Hepatocyte (in vitro differentiated cells): ENCODE measurements at regions not wholly inside any gene's neighbourhood (a gene's known extent, or its start where the extent isn't known, plus 50 kb on each side); places are given as distances from the start of the nearest gene placed in this dataset.

Experiments used
- EZH2phosphoT487 ChIP-seq: fragments of 200-600 bp; sonication (generic); IDR thresholded peaks from one replicate; pipeline ENCODE4 v1.6.1; 2018; ENCODE audit warnings: antibody characterized with exemption, mild to moderate bottlenecking, low read depth, moderate library complexity; ENCODE audit not compliant: unreplicated experiment, severe bottlenecking
- TF ChIP-seq, protein P1 (sequence below): fragments of 200-600 bp; sonication (generic); IDR thresholded peaks from 2 replicates; pipeline ENCODE4 v1.5.1; 2016; ENCODE audit warnings: antibody characterized with exemption, mild to moderate bottlenecking; ENCODE audit not compliant: poor library complexity

DNA sequence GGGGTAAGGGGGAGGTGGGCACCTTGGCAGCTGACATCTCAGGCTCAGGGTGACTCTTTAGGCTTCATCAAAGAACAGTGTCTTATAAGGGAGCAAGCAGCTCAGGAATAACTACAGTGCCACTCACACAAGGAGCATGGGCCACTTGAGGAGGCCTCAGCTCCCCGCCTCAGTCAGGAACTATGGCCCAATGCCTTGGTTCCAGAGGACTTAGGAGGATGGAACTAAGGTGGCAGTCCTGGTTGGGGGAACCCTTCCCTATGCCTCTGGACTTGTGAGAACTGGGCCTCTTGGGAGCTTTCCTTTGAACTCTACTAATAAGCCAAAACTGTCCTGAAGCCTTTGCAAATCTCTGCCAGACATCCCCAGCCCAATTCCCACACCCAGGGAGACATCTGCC, 160.6 kb downstream of the EFNB1 start:
- TF ChIP-seq, protein P1, sequence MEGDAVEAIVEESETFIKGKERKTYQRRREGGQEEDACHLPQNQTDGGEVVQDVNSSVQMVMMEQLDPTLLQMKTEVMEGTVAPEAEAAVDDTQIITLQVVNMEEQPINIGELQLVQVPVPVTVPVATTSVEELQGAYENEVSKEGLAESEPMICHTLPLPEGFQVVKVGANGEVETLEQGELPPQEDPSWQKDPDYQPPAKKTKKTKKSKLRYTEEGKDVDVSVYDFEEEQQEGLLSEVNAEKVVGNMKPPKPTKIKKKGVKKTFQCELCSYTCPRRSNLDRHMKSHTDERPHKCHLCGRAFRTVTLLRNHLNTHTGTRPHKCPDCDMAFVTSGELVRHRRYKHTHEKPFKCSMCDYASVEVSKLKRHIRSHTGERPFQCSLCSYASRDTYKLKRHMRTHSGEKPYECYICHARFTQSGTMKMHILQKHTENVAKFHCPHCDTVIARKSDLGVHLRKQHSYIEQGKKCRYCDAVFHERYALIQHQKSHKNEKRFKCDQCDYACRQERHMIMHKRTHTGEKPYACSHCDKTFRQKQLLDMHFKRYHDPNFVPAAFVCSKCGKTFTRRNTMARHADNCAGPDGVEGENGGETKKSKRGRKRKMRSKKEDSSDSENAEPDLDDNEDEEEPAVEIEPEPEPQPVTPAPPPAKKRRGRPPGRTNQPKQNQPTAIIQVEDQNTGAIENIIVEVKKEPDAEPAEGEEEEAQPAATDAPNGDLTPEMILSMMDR: no peak
- TF ChIP-seq EZH2phosphoT487: no peak
